ENCODE measurements at regions not wholly inside any gene's neighbourhood (a gene's known extent, or its start where the extent isn't known, plus 50 kb on each side); places are given as distances from the start of the nearest gene placed in this dataset.

- TF ChIP-seq CTCF (IDR thresholded peaks at IDR 0.05; ENCODE audit: low read depth, low read length) = no peak
- TF ChIP-seq POLR2A (IDR thresholded peaks at IDR 0.05; ENCODE audit: extremely low read depth, insufficient read length) = no peak
- TF ChIP-seq, protein P1, sequence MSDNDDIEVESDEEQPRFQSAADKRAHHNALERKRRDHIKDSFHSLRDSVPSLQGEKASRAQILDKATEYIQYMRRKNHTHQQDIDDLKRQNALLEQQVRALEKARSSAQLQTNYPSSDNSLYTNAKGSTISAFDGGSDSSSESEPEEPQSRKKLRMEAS (IDR thresholded peaks at IDR 0.05; ENCODE audit: low read depth, low read length) = no peak
- TF ChIP-seq MYC (IDR thresholded peaks at IDR 0.05; ENCODE audit: low read depth, low read length) = no peak
Measured at GRCh38 chr16:55091213-55091870, 160.7 kb downstream of the IRX5 start.

Measured in NB4 (cell line).